Pancreas (tissue), 10 donors: ENCODE measurements at regions not wholly inside any gene's neighbourhood (a gene's known extent, or its start where the extent isn't known, plus 50 kb on each side); places are given as distances from the start of the nearest gene placed in this dataset.
A peak's percentile ranks its signal among the peaks of the same experiment; 100 is the strongest.

Source experiments
- ATAC-seq, 4 donors: fragments of 200-7000 bp; cut with Tn5 transposase; one replicate each; pipeline versions ENCODE4 v1.8.0 to v1.9.1; 2020; ENCODE audit warnings: mild to moderate bottlenecking in 4 of 4, moderate library complexity in 4 of 4
- DNase-seq, 6 donors: peaks; one replicate each; pipeline ENCODE4 v3.0.0-alpha.2; 2020
- FAIRE-seq: peaks from 2 replicates; lab custom pipeline; 2012; peaks lifted over from hg19 to GRCh38; lab: Jason Lieb, UNC
- H3K27ac ChIP-seq, 4 donors: fragments of 200-600 bp; sonication (generic); 1 replicate in 3 of 4; 2 replicates in 1 of 4; pipeline versions ENCODE4 v1.5.0 to v1.8.0; 2020
- H3K27me3 ChIP-seq, 4 donors: fragments of 200-600 bp; one replicate each; pipeline ENCODE4 v1.8.0; 2021
- H3K36me3 ChIP-seq, 3 donors: fragments of 200-600 bp; sonication (generic) in 1 of 3; one replicate each; pipeline versions ENCODE4 v1.5.0 to v1.8.0; 2020 to 2021
- H3K4me1 ChIP-seq, 3 donors: fragments of 200-600 bp; one replicate each; pipeline ENCODE4 v1.8.0; 2021
- H3K4me3 ChIP-seq, 4 donors: fragments of 200-600 bp; sonication (generic) in 2 of 4; one replicate each; pipeline versions ENCODE4 v1.5.0 to v1.8.0; 2020 to 2021
- H3K9me3 ChIP-seq, 4 donors: fragments of 200-600 bp; one replicate each; pipeline ENCODE4 v1.8.0; 2021
- CTCF ChIP-seq, 4 donors: fragments of 200-600 bp; sonication (generic) in 3 of 4; IDR thresholded peaks; one replicate each; pipeline versions ENCODE4 v1.5.0 to v1.8.0; 2021; ENCODE audit warnings: antibody characterized with exemption in 4 of 4
- WGBS, 2 donors: extraction: QIAGEN DNeasy Blood & Tissue Kit; methylation state at CpG; one replicate each; pipeline ENCODE4 v1.1.7; 2013; 5-methylcytosine and 5-hydroxymethylcytosine counted together
- intact Hi-C, 3 donors: fragments of 100-400 bp; cut with DNase I; formaldehyde crosslinking; loops; one replicate each; pipeline versions ENCODE4 v1.11.1 to v1.14.2; 2022
- donor health status: healthy with polysubstance abuse.
- donor health status: DM: no; HTN: no; CAD: no; lungs with moderate emphysema.
- donor health status: DM: no; HTN: no; CAD: no.
- donor health status: control.
- donor health status: control.
- donor health status: Bipolar disorder and iron deficiency.
- donor health status: DM: yes; HTN: yes; CAD: no.
- donor health status: DM: no; HTN: no; CAD: no.
- donor health status: DM: no; HTN: no; CAD: no.
- donor health status: DM: yes; HTN: yes; CAD: no.

- Histone ChIP-seq H3K4me1 (no peaks in the 10 kb centered on the region), H3K27ac (no peak overlapping the region), H3K4me3 (no peak overlapping the region), H3K36me3 (no peaks in the 10 kb centered on the region), H3K27me3 (no peaks in the 10 kb centered on the region), H3K9me3 (no peaks in the 10 kb centered on the region)
- DNase-seq (no peak), ATAC-seq (no peak), FAIRE-seq (no peak)
- intact Hi-C loops: no loop called here
- no peak for TF ChIP-seq CTCF (IDR thresholded peaks at IDR 0.05)
- WGBS, 2 donors: 0 to 29% methylated on average over 1 of the region's 1 CpG
These were observed 88.6 kb upstream of the SLC35F1 start for GRCh38 chr6:117818449-117818848.

- no peaks in the 10 kb centered on the region for H3K4me1 ChIP-seq
- no peaks in the 10 kb centered on the region for H3K36me3 ChIP-seq
- no peaks in the 10 kb centered on the region for H3K9me3 ChIP-seq
- WGBS, 2 donors: 2 to 6% methylated on average over 8 of the region's 8 CpGs
- no peak overlapping the region for H3K4me3 ChIP-seq
- ATAC-seq (no peak), DNase-seq (peak in 1 of 6 donors; percentile 10), FAIRE-seq (no peak)
- no peaks in the 10 kb centered on the region for H3K27me3 ChIP-seq
- TF ChIP-seq CTCF (IDR thresholded peaks at IDR 0.05): no peak
- intact Hi-C loops: no loop called here
- no peak overlapping the region for H3K27ac ChIP-seq
These were observed 77.3 kb upstream of the SLC35F1 start for GRCh38 chr6:117829594-117830319.

DNA sequence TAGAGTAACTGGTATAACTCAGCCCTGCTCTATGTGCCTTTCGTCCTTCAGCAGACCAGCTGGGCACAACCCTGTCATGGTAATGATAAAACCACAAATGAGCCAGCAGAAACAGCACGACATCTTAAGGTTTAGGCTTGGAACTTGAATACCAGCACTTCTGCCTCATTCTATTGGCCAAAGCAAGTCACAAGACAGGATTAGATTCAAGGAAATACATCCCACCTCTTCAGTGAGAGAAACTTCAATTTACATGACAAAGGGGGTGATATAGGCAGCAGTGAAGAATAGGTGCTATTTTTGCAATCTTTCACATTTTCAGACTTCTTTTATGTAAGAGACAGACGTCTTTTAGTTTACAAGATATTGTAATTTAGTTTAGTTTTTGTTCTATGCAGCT lies 69.8 kb upstream of the SLC35F1 start:
- no peaks in the 10 kb centered on the region for H3K9me3 ChIP-seq
- ATAC-seq: no peak
- DNase-seq: no peak

DNA sequence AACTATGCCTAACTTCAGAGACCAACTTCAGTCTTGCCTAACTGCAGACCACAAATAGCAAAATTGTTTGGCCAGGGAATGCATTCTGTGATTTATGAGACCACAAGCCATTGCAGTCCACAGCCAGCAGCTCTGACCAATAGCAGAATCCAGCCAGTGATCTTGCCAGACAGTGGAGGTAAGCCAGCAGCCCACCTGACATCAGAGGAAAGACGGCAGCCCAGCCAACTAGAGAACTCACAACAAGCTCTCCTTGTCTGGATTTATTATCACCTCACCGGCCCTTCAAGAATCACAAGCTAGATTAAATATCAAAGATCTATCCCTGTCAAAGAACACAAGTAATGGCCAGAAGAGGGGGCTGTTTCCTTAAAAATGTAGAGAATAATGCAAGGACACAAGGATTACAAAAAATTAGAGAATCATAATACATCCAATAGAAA lies 66.5 kb upstream of the SLC35F1 start:
- Histone ChIP-seq H3K9me3 (no peaks in the 10 kb centered on the region), H3K4me3 (no peak overlapping the region), H3K4me1 (no peaks in the 10 kb centered on the region), H3K27ac (no peak overlapping the region), H3K36me3 (no peaks in the 10 kb centered on the region), H3K27me3 (no peaks in the 10 kb centered on the region)
- WGBS, 2 donors: 7 to 8% methylated on average over 2 of the region's 2 CpGs
- FAIRE-seq (no peak), DNase-seq (no peak), ATAC-seq (no peak)
- no peak for TF ChIP-seq CTCF (IDR thresholded peaks at IDR 0.05)
- intact Hi-C loops: no loop called here

More for the DNA sequence above, 69.8 kb upstream of the SLC35F1 start:
- intact Hi-C loops: no loop called here
- Histone ChIP-seq H3K27ac (no peak overlapping the region), H3K4me3 (no peak overlapping the region), H3K36me3 (no peaks in the 10 kb centered on the region), H3K4me1 (no peaks in the 10 kb centered on the region), H3K27me3 (no peaks in the 10 kb centered on the region)
- no peak for FAIRE-seq
- TF ChIP-seq CTCF (IDR thresholded peaks at IDR 0.05): no peak
- 28 to 29% methylated on average over 3 of the region's 3 CpGs for WGBS, 2 donors

DNA sequence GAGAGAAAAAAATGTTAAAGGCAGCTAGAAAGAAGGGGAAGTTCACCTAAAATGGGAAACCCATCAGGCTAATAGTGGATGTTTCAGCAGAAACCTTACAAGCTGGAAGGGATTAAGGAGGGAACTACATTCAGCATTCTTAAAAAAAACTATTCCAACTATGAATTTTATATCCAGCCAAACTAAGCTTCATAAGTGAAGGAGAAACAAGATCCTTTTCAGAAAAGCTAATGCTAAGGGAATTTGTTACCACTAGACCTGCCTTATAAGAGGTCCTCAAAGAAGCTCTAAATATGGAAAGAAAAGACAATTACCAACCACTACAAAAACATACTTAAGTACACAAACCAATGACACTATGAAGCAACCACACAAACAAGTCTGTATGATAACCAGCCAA lies 59.2 kb upstream of the SLC35F1 start:
- ATAC-seq (no peak), DNase-seq (no peak), FAIRE-seq (no peak)
- no peak for TF ChIP-seq CTCF (IDR thresholded peaks at IDR 0.05)
- no peaks in the 10 kb centered on the region for H3K27me3 ChIP-seq
- no peak overlapping the region for H3K4me3 ChIP-seq
- no peaks in the 10 kb centered on the region for H3K9me3 ChIP-seq
- no peaks in the 10 kb centered on the region for H3K4me1 ChIP-seq
- intact Hi-C loops: no loop called here
- H3K27ac ChIP-seq: no peak overlapping the region
- no peaks in the 10 kb centered on the region for H3K36me3 ChIP-seq
